ENCODE measurements at regions not wholly inside any gene's neighbourhood (a gene's known extent, or its start where the extent isn't known, plus 50 kb on each side); places are given as distances from the start of the nearest gene placed in this dataset.

DNA sequence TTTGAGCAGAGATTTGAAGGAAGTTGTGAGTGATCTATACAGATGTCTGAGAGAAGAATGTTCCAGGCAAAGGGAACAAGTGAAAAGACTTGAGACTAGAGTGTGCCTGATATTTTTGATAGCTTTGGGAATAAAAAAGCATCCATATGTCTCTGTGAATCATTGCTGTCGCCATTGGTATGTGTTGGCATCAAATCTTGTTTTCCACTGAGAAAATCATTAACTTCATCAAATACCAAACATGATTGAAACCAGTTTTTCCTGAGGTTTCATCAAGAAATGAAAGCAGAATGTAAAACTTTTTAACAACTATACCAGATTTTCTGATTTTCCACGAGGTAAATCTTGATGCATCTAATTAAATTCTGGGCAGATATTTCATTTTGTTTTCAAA lies 862.6 kb downstream of the DIAPH3 start:
- Mint-ChIP-seq H3K36me3 (ENCODE audit: insufficient read depth in 1 of 3, low read depth in 3 of 3) (no peaks in the 10 kb centered on the region; a peak in 1 of 7 replicates), H3K4me1 (no peaks in the 10 kb centered on the region), H3K4me3 (no peak overlapping the region), H3K9me3 (peaks cover 2% of the 10 kb centered on the region in 2 experiments; a peak in 2 of 5 replicates), H3K27me3 (ENCODE audit: low read depth) (no peaks in the 10 kb centered on the region), H3K27ac (no peak overlapping the region)
- no CpG with 5 or more reads among the region's 2 CpGs for WGBS (ENCODE audit: extremely low coverage, insufficient read length, low lambda C conversion rate)
- Histone ChIP-seq H2BK120ac (ENCODE audit: low read depth, low read length, poor library complexity, severe bottlenecking) (no peak overlapping the region), H2BK15ac (ENCODE audit: low read depth, low read length) (no peak overlapping the region), H3K4me1 (ENCODE audit: insufficient read depth, low read length) (no peaks in the 10 kb centered on the region), H3K23ac (ENCODE audit: insufficient read length, low read depth, low read length) (no peak overlapping the region), H3T11ph (ENCODE audit: low read length) (no peak overlapping the region), H3K79me2 (ENCODE audit: insufficient read depth, low read length) (no peaks in the 10 kb centered on the region), H3K14ac (ENCODE audit: insufficient read depth, low read length) (no peak overlapping the region), H3K27me3 (ENCODE audit: insufficient read depth, low read length) (no peaks in the 10 kb centered on the region; the same call in 1 of the 2 replicates), H4K91ac (ENCODE audit: insufficient read length, low read depth, low read length) (no peak overlapping the region), H2BK5ac (ENCODE audit: insufficient read length, low read length) (no peak overlapping the region), H2AFZ (ENCODE audit: low read length) (no peak overlapping the region), H3K18ac (ENCODE audit: insufficient read length, low read depth, low read length) (no peak overlapping the region), H2AK5ac (ENCODE audit: insufficient read length, low read length) (no peak overlapping the region), H3K56ac (ENCODE audit: insufficient read length, low read depth, low read length) (no peak overlapping the region), H3K4me2 (ENCODE audit: insufficient read depth, insufficient read length, low read length) (no peak overlapping the region), H4K20me1 (ENCODE audit: control insufficient read depth, insufficient read depth, insufficient read length) (no peaks in the 10 kb centered on the region), H3K27ac (ENCODE audit: insufficient read length, low read depth, low read length) (no peak overlapping the region), H3K9me3 (ENCODE audit: control insufficient read depth, low read depth, low read length) (no peaks in the 10 kb centered on the region), H3K79me1 (ENCODE audit: insufficient read depth, low read depth, low read length, poor library complexity, severe bottlenecking) (no peaks in the 10 kb centered on the region), H3K9ac (ENCODE audit: extremely low read depth, insufficient read length, low read length) (no peak overlapping the region), H2BK12ac (ENCODE audit: insufficient read length, low read depth, low read length) (no peak overlapping the region), H2BK20ac (ENCODE audit: low read depth, low read length, poor library complexity, severe bottlenecking) (no peak overlapping the region), H3K4ac (ENCODE audit: low read depth, low read length) (no peak overlapping the region), H4K5ac (ENCODE audit: insufficient read length, low read depth, low read length) (no peak overlapping the region), H4K8ac (replicated peaks; ENCODE audit: insufficient read length, low read depth, low read length) (no peak overlapping the region), H3K23me2 (ENCODE audit: insufficient read length, low read depth, low read length, poor library complexity, severe bottlenecking) (no peaks in the 10 kb centered on the region)
- no peak for DNase-seq
- TF ChIP-seq CTCF (conservative IDR thresholded peaks at IDR 0.05), result no peak
